ENCODE measurements at regions not wholly inside any gene's neighbourhood (a gene's known extent, or its start where the extent isn't known, plus 50 kb on each side); places are given as distances from the start of the nearest gene placed in this dataset.

DNA sequence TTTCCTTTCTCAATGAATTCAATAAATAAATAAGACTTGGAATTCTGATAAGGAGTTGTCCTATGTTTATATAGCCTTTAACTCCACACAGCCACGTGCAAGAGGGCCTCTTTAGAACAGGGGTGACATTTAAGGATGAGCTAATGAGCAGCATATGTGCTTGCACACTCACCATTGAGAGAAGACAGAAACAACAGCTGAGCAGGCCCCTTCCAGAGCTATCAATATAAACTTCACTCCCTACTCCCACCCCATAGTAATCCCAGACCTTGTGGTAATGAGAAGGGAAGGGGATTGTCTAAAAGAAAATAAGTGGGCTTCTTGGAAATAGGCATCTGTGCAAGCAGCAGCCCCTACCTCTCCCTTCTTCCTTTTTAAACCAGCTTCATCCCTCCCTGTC lies 176.0 kb downstream of the SEC16B start:
- no peaks in the 10 kb centered on the region for H3K36me3 ChIP-seq (replicated peaks in 1 of 2; ENCODE audit: control insufficient read depth in 1 of 2, insufficient read depth in 2 of 2, low read length in 2 of 2)
- no peaks in the 10 kb centered on the region for H3K9me3 ChIP-seq (ENCODE audit: low read length)
- intact Hi-C loops (cut with micrococcal nuclease; ENCODE audit: unreplicated experiment) (no loop called here), in situ Hi-C loops (cut with HindIII; ENCODE audit: extremely low pct_ligation_motif_present, low pct_unique_long_range_greater_than_20kb) (loop anchor here (25.0 kb wide), 1 partner anchor 907 kb away; no protein-coding TSS in a partner anchor)
- CTCF ChIA-PET (ENCODE audit: low intra/inter-chr PET ratio, low total read pairs): no interaction called here
- no peak overlapping the region for H3K27ac ChIP-seq (ENCODE audit: extremely low read length, insufficient read depth, low read length)
- no peak overlapping the region for H2AFZ ChIP-seq (ENCODE audit: low read length)
- peaks cover 8% of the 10 kb centered on the region; the same call in 1 of the 2 replicates for H3K4me1 ChIP-seq (ENCODE audit: insufficient read depth, low read length)
- POLR2A ChIA-PET: no interaction called here
- H3K4me2 ChIP-seq (ENCODE audit: low read depth, low read length): no peak overlapping the region
- TF ChIP-seq, protein P1, sequence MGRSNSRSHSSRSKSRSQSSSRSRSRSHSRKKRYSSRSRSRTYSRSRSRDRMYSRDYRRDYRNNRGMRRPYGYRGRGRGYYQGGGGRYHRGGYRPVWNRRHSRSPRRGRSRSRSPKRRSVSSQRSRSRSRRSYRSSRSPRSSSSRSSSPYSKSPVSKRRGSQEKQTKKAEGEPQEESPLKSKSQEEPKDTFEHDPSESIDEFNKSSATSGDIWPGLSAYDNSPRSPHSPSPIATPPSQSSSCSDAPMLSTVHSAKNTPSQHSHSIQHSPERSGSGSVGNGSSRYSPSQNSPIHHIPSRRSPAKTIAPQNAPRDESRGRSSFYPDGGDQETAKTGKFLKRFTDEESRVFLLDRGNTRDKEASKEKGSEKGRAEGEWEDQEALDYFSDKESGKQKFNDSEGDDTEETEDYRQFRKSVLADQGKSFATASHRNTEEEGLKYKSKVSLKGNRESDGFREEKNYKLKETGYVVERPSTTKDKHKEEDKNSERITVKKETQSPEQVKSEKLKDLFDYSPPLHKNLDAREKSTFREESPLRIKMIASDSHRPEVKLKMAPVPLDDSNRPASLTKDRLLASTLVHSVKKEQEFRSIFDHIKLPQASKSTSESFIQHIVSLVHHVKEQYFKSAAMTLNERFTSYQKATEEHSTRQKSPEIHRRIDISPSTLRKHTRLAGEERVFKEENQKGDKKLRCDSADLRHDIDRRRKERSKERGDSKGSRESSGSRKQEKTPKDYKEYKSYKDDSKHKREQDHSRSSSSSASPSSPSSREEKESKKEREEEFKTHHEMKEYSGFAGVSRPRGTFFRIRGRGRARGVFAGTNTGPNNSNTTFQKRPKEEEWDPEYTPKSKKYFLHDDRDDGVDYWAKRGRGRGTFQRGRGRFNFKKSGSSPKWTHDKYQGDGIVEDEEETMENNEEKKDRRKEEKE (IDR thresholded peaks at IDR 0.05): no peak
- TF ChIP-seq KDM3A (CRISPR knock-in tag; IDR thresholded peaks at IDR 0.05; ENCODE audit: low read depth): no peak
- no peak for TF ChIP-seq KLF11 (CRISPR knock-in tag; IDR thresholded peaks at IDR 0.05)
- no peak for TF ChIP-seq ZNF354B (CRISPR knock-in tag; IDR thresholded peaks at IDR 0.05)
- WGBS (ENCODE audit: low lambda C conversion rate): 0% methylated on average over 1 of the region's 1 CpG
- no TSS peak for BruUV-seq (replicated peaks)
- ATAC-seq (no peak), FAIRE-seq (no peak), DNase-seq (ENCODE audit: low spot score) (no peak)
- H3K79me2 ChIP-seq (ENCODE audit: insufficient read depth, low read length): no peaks in the 10 kb centered on the region
- no peak overlapping the region for H3K9ac ChIP-seq (ENCODE audit: insufficient read depth, low read depth, low read length)
- no peaks in the 10 kb centered on the region; a peak in 1 of 5 replicates for H3K27me3 ChIP-seq (ENCODE audit: control insufficient read depth in 1 of 2, insufficient read depth in 2 of 2, low read length in 2 of 2)
- no peaks in the 10 kb centered on the region for H4K20me1 ChIP-seq (ENCODE audit: insufficient read depth, low read length)
- no peak overlapping the region for H3K4me3 ChIP-seq (replicated peaks in 1 of 3; ENCODE audit: insufficient read depth in 1 of 3, low read depth in 2 of 3, low read length in 3 of 3)

DNA sequence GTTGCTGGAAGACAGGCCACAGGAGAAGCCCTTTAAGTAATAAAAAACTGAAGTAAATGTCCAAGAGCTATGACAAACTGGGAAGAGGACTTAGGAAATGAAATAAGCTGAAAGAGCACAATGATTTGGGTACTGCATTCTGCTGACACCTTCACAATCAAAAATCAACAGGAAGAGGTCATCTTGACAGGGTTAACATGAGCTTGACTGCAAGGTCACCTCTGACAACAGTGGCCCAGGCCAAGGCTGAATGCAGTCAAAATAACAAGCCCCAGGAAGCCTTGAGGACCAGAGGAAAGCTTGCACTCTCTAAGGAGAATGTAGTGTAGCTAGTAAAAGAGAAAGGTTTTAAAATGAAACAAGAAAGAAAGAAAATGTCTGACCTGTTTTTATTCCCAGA lies 179.3 kb downstream of the SEC16B start:
- no peak overlapping the region for H3K9ac ChIP-seq (ENCODE audit: insufficient read depth, low read depth, low read length)
- in situ Hi-C loops (cut with HindIII; ENCODE audit: extremely low pct_ligation_motif_present, low pct_unique_long_range_greater_than_20kb) (loop anchor here (25.0 kb wide), 1 partner anchor 903 kb away; no protein-coding TSS in a partner anchor), intact Hi-C loops (cut with micrococcal nuclease; ENCODE audit: unreplicated experiment) (no loop called here)
- H3K4me2 ChIP-seq (ENCODE audit: low read depth, low read length): no peak overlapping the region
- no peak for DNase-seq (ENCODE audit: low spot score)
- H3K27ac ChIP-seq (ENCODE audit: extremely low read length, insufficient read depth, low read length): no peak overlapping the region
- peaks cover 8% of the 10 kb centered on the region; the same call in 1 of the 2 replicates for H3K4me1 ChIP-seq (ENCODE audit: insufficient read depth, low read length)
- H3K79me2 ChIP-seq (ENCODE audit: insufficient read depth, low read length): no peaks in the 10 kb centered on the region
- POLR2A ChIA-PET: no interaction called here
- ATAC-seq: no peak
- no peaks in the 10 kb centered on the region for H3K36me3 ChIP-seq (replicated peaks in 1 of 2; ENCODE audit: control insufficient read depth in 1 of 2, insufficient read depth in 2 of 2, low read length in 2 of 2)
- TF ChIP-seq, protein P2, sequence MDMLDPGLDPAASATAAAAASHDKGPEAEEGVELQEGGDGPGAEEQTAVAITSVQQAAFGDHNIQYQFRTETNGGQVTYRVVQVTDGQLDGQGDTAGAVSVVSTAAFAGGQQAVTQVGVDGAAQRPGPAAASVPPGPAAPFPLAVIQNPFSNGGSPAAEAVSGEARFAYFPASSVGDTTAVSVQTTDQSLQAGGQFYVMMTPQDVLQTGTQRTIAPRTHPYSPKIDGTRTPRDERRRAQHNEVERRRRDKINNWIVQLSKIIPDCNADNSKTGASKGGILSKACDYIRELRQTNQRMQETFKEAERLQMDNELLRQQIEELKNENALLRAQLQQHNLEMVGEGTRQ (IDR thresholded peaks at IDR 0.05; ENCODE audit: low read depth, low read length): no peak
- TF ChIP-seq, protein P2 (CRISPR knock-in tag; IDR thresholded peaks at IDR 0.05; ENCODE audit: borderline replicate concordance): no peak
- TF ChIP-seq ZNF543 (CRISPR knock-in tag; IDR thresholded peaks at IDR 0.05) (no peak), ZNF101 (CRISPR knock-in tag; IDR thresholded peaks at IDR 0.05; ENCODE audit: borderline replicate concordance, low read depth) (no peak), ARNT (IDR thresholded peaks at IDR 0.05) (no peak), ZNF552 (CRISPR knock-in tag; IDR thresholded peaks at IDR 0.05; ENCODE audit: borderline replicate concordance) (no peak), ZC3H13 (CRISPR knock-in tag; IDR thresholded peaks at IDR 0.05) (no peak), DNMT1 (CRISPR knock-in tag; IDR thresholded peaks at IDR 0.05) (no peak)
- CTCF ChIA-PET (ENCODE audit: low intra/inter-chr PET ratio, low total read pairs): no interaction called here
- peaks cover 0 to 4% of the 10 kb centered on the region in 2 experiments; a peak in 3 of 5 replicates for H3K27me3 ChIP-seq (ENCODE audit: control insufficient read depth in 1 of 2, insufficient read depth in 2 of 2, low read length in 2 of 2)
- H3K4me3 ChIP-seq (replicated peaks in 1 of 3; ENCODE audit: insufficient read depth in 1 of 3, low read depth in 2 of 3, low read length in 3 of 3): no peak overlapping the region
- no peak overlapping the region for H2AFZ ChIP-seq (ENCODE audit: low read length)
- no peaks in the 10 kb centered on the region for H3K9me3 ChIP-seq (ENCODE audit: low read length)
- H4K20me1 ChIP-seq (ENCODE audit: insufficient read depth, low read length): no peaks in the 10 kb centered on the region
- no TSS peak for BruUV-seq (replicated peaks)
- FAIRE-seq: no peak

Data from HepG2 (cell line).